DMS53 treated with DMSO at 0.1 percent for 48 hours (cell line): ENCODE measurements at regions not wholly inside any gene's neighbourhood (a gene's known extent, or its start where the extent isn't known, plus 50 kb on each side); places are given as distances from the start of the nearest gene placed in this dataset.

Experiments used
- DNase-seq: peaks from one replicate; lab custom pipeline; 2025; ENCODE audit not compliant: unreplicated experiment; lab: John Stamatoyannopoulos, UW

DNA sequence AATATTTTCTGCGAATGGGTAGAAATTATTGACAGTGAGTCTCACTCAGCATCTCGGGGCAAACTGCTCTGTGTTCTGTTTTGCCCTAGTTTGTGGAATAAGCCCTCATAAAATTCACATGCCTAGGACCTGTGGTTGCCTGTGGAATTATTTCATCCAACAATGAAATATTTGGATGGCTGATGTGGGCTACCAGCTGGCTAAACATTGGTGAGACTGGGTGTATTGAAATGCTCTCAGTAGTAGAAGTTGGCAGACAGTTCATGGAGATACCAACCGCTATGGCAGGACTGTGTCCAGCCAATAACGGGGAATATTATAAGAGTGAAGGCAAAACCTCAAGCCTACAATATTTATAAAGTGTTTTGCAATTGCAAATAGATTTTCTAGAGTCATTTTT, 344.1 kb upstream of the RPS23 start:
- DNase-seq = no peak

DNA sequence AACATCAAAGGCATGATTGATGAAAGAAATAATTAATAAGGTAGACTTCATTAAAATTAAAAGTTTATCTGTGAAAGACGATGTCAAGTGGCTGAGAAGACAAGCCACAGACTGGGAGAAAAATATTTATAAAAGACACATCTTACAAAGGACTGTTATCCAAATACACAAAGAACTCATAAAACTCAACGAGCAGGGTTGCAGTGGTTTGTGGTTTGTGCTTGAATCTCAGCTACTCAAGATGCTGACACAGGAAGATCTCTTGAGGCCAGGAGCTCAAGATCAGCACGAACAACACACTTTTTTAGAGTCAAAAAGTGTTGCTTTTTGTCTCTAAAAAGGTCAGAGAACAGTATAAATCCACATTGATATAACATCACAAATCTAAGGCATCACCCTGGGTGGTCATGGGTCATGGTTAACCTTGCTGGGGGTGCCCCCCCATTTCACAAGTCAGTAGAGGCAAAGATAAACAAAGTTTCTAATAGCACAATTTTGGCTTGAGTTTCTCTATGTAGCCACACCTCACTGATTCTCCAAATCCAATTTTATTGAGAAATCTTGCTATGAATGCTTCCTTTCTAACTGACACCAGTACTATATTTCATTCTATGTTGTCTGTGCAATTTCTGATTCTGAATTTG, 342.9 kb upstream of the RPS23 start:
- DNase-seq = no peak

DNA sequence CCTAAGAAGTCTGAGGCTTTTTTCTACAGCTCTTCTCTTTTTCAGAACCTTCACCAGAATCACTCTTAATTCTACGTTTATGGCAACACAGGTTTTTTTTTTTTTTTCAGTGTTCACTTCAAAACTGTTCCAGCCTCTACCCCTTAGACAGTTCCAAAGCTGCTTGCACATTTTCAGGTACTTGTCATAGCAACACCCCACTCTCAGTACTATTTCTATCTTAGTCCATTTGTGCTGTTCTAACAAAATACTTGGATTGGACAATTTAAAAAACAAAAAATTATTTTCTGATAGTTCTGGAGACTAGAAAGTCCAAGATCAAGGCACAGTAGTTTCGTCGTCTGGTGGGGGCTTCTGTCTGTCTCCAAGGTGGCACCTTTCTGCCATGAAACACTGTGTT, 340.9 kb upstream of the RPS23 start:
- no peak for DNase-seq

DNA sequence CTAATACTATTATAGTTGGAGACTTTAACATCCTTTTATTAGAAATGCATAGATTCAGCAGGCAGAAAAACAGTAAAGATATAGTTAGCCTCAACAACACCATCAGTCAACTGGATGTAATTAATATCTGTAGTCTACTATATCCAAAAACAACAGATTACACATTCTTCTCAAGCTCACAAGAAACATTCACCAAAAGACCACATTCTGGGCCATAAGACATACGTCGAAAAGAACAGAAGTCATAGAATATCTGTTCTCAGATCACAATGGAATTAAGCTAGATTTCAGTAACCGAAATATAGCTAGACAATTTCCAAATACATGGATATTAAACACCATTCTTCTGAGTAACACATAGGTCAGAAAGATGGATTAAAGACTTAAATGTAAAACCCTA, 336.6 kb upstream of the RPS23 start:
- DNase-seq = no peak

DNA sequence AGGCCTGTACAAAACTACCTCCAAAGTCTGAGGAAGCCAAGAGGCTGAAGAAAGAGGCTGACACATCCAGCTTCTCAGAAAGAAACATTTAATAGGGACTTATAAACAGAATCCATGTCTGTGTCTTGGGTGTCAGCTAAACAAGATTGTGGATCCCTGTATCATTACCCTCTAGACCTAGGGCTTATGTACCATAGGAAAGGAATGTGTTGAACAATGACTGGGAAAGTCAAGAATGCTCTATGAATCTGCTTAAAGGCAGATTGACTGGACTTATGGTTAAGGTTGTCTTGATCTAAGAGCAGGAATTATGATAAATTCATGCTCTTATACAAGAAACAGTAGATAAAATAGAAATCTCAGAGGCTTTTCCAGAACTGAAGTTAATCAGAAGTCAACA, 335.7 kb upstream of the RPS23 start:
- no peak for DNase-seq

DNA sequence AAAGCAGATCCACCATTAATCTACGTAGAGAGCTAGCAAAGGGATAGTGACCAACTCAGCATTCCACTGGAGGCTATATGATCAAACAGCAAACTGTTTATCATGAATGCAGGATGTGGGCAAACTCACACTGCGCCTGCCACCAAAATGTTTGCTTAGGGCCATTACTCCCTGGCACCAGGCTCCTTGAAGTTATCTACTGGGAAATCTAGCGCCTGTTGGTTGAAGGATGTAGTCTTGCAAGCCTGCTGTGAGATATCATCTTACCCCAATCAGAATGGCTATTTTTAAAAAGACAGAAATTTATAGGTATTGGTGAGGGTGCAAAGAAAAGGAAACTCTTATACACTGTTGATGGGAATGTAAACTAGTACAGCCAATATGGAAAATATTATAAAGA, 332.5 kb upstream of the RPS23 start:
- DNase-seq = no peak

DNA sequence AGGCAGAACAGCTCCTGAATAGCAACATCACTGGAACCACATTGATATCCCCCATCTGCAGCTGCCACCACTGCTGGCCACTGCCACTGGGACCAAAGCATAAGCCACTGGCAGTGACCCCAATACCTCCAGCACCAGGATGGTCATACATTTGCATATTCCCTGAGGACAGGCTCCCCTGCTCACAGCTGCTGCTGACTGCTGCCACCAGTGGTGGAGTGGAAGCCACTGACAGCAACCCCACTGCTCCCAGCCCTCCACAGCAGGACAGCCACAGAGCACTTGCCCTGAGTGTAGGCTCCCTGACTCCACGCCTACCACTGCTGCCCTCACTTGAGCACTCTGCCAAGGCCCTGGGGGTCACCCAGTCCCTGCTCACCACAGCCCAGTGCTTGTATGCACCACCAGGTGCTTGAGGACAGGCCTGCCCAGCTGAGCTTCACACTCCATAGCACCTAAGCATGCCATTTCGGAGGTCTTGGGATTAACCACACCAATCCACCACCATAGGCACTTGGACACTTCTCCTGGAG, 327.4 kb upstream of the RPS23 start:
- no peak for DNase-seq

DNA sequence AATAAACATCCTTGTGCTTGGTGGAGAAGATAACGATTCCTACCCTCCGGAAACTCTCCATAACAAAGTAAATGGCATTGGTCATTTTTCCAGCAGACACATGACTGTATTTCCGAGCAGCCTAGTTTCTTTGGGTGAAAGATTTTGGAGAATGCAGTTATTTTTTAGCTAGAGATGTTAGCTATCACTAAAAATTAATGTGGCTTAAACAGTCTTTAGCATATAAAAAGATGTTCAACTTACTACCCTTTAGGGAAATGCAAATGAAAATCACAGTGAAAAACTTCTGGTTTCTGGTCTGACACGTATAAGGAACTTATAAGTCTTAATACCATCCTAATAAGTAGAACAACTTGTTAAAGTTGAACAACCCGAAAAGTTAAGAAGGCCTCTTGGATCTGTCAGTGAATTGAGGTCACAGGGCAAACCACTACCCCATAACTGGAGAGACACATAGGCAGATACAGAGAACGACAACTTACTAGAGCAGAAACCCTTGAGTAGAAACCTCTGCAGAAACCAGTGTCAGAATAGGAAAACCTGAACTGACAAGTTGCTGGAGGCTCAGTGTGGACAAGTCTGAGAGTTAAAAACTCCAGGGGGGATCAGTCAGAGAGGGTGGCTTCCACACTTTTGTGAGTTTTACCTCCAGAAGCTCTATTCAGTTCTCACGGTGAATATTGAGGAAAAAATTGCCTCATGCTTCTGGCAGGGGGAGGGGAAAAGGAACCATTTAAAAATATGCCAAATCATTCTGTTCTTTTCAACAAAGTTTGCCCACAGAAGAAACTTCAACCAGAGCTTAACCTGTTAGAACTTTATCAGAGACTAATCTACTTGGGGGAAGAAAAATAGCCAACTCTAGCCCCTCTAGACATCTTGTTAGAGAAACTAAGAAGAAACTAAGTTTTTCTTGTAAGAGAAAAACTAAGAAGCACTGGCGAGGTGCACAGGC, 325.2 kb upstream of the RPS23 start:
- no peak for DNase-seq

DNA sequence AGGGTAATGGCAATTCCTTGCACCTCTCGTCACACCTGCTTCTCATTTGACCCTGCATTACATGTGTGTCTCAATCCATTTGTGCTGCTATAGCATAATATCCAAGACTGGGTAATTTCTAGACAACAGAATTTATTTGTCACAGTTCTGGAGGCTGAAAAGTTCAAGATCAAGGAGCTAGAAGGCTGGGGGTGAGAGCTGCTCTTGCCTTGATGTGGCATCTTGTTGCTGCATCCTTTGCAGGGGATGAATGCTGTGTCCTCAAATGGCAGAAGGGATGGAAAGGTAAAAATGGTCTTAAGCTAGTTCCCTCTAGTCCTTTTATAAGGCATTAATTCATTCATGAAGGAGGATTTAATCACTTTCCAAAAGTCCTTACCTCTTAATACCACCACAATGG, 323.7 kb upstream of the RPS23 start:
- DNase-seq = no peak

DNA sequence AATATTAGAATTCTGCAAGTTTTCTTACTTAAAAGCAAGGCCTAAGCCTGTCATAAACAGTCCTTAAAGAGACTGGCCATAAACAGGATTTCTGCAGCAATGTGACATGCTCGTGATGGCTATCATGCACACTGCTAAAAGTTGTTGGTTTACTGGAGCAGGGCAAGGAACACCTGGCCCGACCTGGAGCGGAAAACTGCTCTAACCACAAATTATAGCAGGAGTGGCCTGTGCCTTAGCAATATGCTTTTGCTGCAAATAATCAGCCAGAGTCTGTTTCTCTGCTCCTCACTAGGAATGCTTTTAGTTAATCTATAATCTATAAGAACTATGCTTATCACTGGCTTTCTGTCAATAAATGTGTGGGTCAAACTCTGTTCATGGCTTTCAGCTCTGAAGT, 322.9 kb upstream of the RPS23 start:
- no peak for DNase-seq

DNA sequence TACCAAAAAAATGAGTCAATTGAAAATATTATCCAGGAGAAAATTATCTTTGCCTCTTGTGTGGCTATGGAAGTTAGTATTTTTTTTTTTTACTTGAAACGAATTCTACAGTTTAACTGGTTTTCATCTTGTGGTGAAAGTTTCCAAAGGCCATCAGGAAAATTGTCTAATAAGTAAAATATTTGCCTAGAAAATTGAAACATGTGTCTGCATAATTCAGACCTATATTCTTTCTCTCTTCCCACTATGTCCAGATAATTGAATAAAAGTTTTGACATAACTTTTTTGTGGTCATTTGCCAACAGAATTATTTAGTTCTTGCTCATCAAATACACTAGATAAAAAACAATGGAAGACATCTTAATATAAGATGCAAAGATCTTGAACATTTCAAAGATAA, 321.5 kb upstream of the RPS23 start:
- no peak for DNase-seq

DNA sequence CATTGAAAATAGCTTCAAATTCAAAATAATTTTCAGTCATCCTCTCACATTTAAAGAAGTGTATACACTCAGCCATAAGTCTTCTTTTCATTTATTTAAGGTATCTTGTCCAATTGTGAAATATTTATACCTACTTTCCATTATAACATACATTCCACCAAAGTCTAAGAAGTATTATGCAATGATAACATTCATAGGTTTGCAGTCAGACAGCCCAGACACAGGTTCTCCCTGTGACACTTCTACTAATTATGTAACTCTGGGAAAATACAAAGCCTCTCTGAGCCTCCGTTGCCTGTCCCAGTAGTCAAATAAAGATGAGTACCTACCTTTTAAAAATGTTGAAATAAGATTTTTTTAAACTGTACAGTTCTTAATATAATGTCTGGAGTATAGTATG, 320.9 kb upstream of the RPS23 start:
- DNase-seq = no peak

DNA sequence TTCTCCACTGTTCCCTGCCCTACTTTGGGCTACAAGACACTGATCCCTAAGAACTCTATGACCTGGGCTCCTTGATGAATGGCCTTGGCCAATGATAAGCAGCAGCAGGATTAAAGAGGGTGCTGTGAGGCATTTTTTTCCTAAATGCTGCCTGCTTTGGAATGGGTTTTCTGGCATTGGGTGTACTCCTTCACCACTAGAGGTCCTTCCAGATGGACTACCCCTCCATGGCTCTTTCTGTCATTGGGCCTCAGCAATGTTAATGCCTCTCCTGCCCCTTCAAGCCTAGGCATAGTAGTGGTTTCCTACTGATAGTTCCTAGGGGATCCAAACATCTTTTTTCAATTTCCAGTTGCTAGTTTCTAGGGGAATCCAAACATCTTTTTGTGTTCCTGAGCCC, 319.3 kb upstream of the RPS23 start:
- no peak for DNase-seq

DNA sequence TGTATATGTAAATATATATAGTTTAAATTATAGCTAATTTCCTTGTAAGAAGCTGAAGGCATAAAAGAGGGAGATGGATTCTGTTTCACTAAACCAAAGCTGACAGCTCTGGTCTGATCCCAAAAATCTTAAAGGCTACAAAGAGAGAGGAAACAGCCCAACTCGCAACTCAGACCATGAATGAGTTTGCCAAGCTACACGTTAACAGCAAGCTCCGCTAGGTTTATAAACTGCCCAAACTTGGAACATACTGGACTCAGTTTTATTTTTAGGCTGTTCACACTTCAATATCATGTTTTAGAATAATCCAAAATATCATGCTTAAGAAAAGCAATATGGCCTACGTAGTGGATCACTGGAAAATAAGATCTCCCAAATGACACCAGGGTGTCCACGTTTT, 318.3 kb upstream of the RPS23 start:
- DNase-seq = no peak

DNA sequence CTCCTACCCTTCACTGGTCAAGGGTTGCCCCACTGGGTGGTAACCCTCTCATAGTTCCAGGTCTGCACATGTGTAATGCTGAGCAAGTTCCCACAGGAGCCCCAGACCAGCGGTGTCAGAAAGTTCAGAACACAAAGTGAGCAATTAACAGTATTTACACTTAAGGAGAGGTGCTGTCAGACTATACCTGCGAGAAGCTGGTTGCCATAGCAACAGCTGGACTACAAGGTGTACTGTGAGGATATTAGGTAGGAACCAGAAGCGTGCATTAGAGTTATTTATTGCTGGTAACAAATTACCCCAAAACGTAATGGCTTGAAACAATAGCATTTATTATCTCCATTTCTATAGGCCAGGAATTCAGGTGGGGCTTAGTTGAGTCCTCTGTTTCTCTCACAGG, 317.0 kb upstream of the RPS23 start:
- DNase-seq = peak; percentile 4

DNA sequence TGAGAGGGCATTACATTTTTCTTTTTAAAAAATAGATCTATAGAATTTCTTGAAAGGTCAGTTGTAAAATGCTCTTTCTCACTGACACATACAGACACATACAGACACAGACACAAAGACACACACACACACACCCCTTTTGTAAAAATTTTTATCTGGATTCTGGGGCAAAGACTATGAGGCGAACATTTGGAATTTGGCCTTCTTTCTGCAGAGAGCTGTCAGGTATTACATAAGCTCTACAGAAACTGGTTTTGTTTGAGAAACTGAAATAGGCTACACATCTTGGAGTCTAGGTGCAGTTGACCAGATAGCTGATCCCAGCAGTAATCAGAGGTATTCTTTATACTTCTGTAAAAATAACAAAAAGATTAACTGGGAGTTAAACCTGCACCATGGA, 315.9 kb upstream of the RPS23 start:
- no peak for DNase-seq

DNA sequence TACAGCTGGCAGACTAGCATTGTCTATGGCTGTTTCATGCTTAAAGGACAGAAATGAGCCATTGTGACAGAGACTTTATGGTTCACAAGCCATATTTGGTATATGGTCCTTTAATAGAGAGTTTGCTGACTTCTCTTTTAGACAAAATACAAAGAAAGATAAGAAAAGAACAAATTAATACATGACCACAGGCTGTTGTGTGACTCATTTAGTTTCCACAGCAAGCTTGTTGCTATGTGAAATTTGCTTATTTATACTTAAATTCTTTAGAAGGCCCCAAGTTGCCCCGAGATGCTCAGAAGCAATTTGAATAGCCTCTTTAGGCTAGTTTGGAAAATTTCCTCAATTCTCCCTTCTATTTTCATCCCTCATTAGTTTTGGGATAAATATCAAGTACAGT, 315.3 kb upstream of the RPS23 start:
- DNase-seq = no peak

DNA sequence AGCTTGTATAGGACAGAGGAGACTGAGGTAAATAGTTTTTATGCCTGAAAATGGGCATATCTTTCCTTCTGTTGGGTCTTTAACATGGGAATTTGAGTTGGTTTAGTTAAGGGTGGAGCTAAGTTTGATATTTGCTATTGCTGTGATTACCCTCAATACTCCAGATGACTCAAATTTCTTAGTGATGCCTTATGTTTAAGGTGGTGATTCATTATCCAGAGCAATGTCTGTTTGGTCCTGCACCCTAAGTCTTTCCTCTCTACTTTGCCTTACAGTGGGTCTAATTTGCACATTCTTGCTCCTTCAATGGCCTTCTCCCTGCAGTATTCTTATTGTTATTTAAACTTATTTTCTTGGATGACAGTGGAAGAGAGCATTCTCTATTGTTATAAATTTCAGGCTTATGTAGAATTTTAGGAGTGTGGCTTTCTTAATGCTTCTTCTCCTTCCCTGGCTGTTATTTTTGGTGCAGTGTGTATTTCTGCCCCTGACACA, 312.9 kb upstream of the RPS23 start:
- no peak for DNase-seq

DNA sequence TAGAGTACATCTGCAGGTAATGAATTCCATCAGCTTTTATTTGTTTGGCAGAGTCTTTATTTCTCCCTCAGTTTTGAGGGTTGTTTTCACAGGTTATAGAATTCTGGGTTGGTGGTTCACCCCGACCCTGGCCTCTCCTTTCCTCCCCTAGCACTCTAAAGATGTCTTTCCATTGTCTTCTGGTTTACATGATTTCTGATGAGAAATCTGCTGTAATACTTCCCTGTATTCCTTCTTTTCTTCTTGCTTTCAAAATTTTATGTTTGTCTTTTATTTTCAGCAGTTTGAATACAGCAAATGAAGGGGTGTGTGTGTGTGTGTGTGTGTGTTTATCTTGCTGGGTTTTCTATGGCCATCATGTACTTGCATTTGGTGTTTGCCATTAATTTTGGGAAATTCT, 312.0 kb upstream of the RPS23 start:
- DNase-seq = no peak

DNA sequence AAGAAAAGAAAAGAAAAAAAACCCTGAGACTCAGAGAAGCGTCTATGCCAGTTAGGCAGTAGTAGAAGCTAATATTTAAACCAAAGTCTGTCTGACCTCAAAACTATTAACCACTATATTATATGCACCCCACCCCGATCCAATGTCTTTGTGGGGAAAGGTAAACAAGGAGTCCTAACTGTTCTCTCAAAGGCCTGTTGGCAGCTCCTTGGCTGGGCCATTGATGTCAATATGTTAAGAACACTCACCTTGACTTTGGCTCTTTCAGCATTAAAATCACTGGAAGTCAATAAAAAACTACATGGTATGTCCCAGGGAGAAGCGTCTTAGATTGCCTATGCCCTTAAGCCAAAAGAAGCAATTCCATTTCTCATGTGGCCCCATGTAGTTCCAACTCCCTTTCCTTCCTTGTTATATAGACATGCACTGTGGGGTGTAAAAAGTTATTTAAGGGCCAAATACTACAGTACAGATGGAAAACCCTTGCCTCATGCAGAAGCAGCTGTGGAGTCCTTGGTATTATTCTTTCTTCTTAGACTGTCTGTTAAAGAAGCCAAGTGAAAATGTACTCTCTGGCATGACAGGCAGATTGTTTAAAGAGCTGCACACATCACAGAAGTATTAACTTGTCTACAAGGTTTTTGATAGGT, 308.6 kb upstream of the RPS23 start:
- no peak for DNase-seq

DNA sequence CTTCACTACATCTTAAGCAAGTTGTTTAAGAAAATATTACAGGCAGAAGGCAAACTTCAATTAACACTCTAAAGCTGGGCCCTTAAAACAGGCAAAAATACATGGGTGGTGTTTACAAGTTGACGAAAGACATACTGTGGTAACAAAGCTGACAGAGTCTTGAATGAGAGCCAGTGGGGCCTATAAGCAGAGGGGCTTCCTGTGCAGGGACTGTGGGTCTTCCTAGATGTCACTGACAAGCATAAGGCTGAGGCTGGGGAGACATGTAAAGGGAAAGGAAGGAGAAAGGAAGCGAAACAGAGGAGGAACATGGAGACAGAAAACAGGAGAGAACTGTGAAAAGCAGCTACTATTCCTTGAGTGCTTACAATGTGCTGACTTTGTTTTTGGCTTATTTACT, 308.0 kb upstream of the RPS23 start:
- DNase-seq = no peak

DNA sequence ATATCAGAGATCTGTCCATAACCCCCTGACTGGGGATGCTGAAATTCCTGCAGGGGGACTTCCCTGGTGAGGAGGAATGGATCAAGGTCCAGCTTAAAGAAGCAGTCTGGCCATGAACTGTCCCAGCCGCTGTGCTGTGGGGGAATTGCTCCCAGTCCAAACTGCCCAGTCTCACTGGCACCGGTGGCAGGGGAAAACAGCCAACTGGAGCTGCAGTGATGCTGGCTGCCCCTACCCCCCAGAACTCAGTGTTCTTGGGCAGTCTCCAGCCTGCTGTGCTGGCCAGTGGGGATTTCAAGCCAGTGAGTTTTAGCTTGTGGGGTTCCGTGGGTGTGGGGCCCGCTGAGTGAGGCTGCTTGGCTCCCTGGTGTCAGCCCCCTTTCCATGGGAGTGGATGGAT, 306.5 kb upstream of the RPS23 start:
- no peak for DNase-seq
